GM12878 (cell line): ENCODE measurements at regions not wholly inside any gene's neighbourhood (a gene's known extent, or its start where the extent isn't known, plus 50 kb on each side); places are given as distances from the start of the nearest gene placed in this dataset.

Source experiments
- ATAC-seq: fragments of 200-7000 bp; cut with Tn5 transposase; 3 replicates; pipeline ENCODE4 v1.9.1; 2020; ENCODE audit warnings: mild to moderate bottlenecking, moderate library complexity
- BruUV-seq: library from RNA; stranded (reverse); fragments of 400-500 nt; replicated peaks from 2 replicates; lab custom pipeline; 2021; lab: Mats Ljungman, UMichigan
- CTCF ChIA-PET: fragments of 300-600 bp; sonication (Branson Sonifier 250); formaldehyde crosslinking; extraction: SDS; loops from one replicate; lab custom pipeline; 2021; ENCODE audit warnings: inconsistent platforms; lab: Yijun Ruan, JAX
- POLR2A ChIA-PET: fragments of 350-600 bp; formaldehyde crosslinking; extraction: SDS; loops from one replicate; lab custom pipeline; 2021; ENCODE audit warnings: inconsistent platforms; lab: Charles Lee
- RAD21 ChIA-PET: fragments of 300-600 bp; sonication (Branson Sonifier 250); formaldehyde crosslinking; loops from one replicate; lab custom pipeline; 2023; ENCODE audit warnings: antibody characterized with exemption; ENCODE audit not compliant: unreplicated experiment; lab: Charles Lee
- SMC1A ChIA-PET: fragments of 300-600 bp; sonication (Branson Sonifier 250); formaldehyde crosslinking; loops from one replicate; lab custom pipeline; 2023; ENCODE audit not compliant: unreplicated experiment, uncharacterized antibody; lab: Charles Lee
- DNase-seq: peaks from one replicate; pipeline ENCODE4 v3.0.0-alpha.2; 2011; ENCODE audit warnings: low read depth, low spot score
- FAIRE-seq: peaks from 3 replicates; lab custom pipeline; 2011; peaks lifted over from hg19 to GRCh38; lab: Jason Lieb, UNC
- H2AFZ ChIP-seq: 2 replicates; pipeline ENCODE4 v1.6.0; 2011; ENCODE audit warnings: low read depth, low read length, control low read depth; ENCODE audit not compliant: control insufficient read depth
- H3K27ac ChIP-seq: 2 replicates; pipeline ENCODE4 v1.5.1; 2011; ENCODE audit warnings: control low read depth; ENCODE audit not compliant: control insufficient read depth, insufficient read depth
- H3K27me3 ChIP-seq, 2 experiments: replicated peaks in 1 of 2; 2 replicates each; pipeline versions ENCODE4 v1.6.0 to v1.6.1; 2011; ENCODE audit warnings: low read length in 1 of 2; ENCODE audit not compliant: control insufficient read depth in 2 of 2, insufficient read depth in 2 of 2
- H3K36me3 ChIP-seq, 2 experiments: 2 replicates each; pipeline ENCODE4 v1.5.1; 2011; ENCODE audit warnings: low read length in 1 of 2; ENCODE audit not compliant: control insufficient read depth in 2 of 2, insufficient read depth in 2 of 2
- H3K4me1 ChIP-seq: 2 replicates; pipeline ENCODE4 v1.6.1; 2011; ENCODE audit warnings: mild to moderate bottlenecking, low read length, moderate library complexity, mixed read lengths; ENCODE audit not compliant: control insufficient read depth, insufficient read depth
- H3K4me2 ChIP-seq: 2 replicates; pipeline ENCODE4 v1.6.0; 2011; ENCODE audit warnings: control low read depth; ENCODE audit not compliant: control insufficient read depth, insufficient read depth
- H3K4me3 ChIP-seq: fragments of 200-600 bp; sonication (generic); 2 replicates; pipeline ENCODE4 v1.5.1; 2016
- H3K79me2 ChIP-seq: 2 replicates; pipeline ENCODE4 v1.6.0; 2011; ENCODE audit warnings: low read length; ENCODE audit not compliant: control insufficient read depth, insufficient read depth
- H3K9ac ChIP-seq: 2 replicates; pipeline ENCODE4 v1.8.0; 2011; ENCODE audit warnings: low read length, control low read depth, mixed read lengths; ENCODE audit not compliant: control insufficient read depth, insufficient read depth
- H3K9me3 ChIP-seq: replicated peaks from 3 replicates; pipeline ENCODE4 v1.5.1; 2011; ENCODE audit warnings: mild to moderate bottlenecking, low read length; ENCODE audit not compliant: control insufficient read depth, insufficient read depth
- H4K20me1 ChIP-seq: 2 replicates; pipeline ENCODE4 v1.6.0; 2011; ENCODE audit not compliant: control insufficient read depth, insufficient read depth
- CHD2 ChIP-seq: IDR thresholded peaks from 2 replicates; pipeline ENCODE4 v1.6.1; 2011; ENCODE audit warnings: low read depth, low read length, improper control_type of control experiment, borderline replicate concordance
- ELK1 ChIP-seq: IDR thresholded peaks from 2 replicates; pipeline ENCODE4 v1.6.1; 2012; ENCODE audit warnings: low read depth, low read length, improper control_type of control experiment
- HDAC6 ChIP-seq: fragments of 200-600 bp; sonication (generic); IDR thresholded peaks from one replicate; pipeline ENCODE4 v1.8.0; 2017; ENCODE audit warnings: antibody characterized with exemption; ENCODE audit not compliant: unreplicated experiment
- MEF2A ChIP-seq: IDR thresholded peaks from 2 replicates; pipeline ENCODE4 v1.6.1; 2011; ENCODE audit warnings: low read depth, mild to moderate bottlenecking, low read length, moderate library complexity; ENCODE audit not compliant: insufficient read depth
- MXI1 ChIP-seq: fragments of 150-350 bp; IDR thresholded peaks from 2 replicates; pipeline ENCODE4 v1.6.1; 2011; ENCODE audit warnings: low read depth, mild to moderate bottlenecking, inconsistent platforms, low read length, improper control_type of control experiment
- PKNOX1 ChIP-seq: fragments of 450-650 bp; IDR thresholded peaks from 2 replicates; pipeline ENCODE4 v1.6.1; 2016; ENCODE audit warnings: mild to moderate bottlenecking
- RBBP5 ChIP-seq: fragments of 200-600 bp; sonication (generic); conservative IDR thresholded peaks from 2 replicates; pipeline ENCODE4 v1.6.1; 2016
- RELB ChIP-seq: fragments of 450-650 bp; IDR thresholded peaks from 2 replicates; pipeline ENCODE4 v1.6.1; 2017; ENCODE audit warnings: low read depth, mild to moderate bottlenecking, moderate library complexity
- SIX5 ChIP-seq: IDR thresholded peaks from 2 replicates; pipeline ENCODE4 v1.6.1; 2011; ENCODE audit warnings: mild to moderate bottlenecking, low read depth, low read length, moderate library complexity; ENCODE audit not compliant: severe bottlenecking
- SMC3 ChIP-seq: IDR thresholded peaks from 2 replicates; pipeline ENCODE4 v1.6.1; 2011; ENCODE audit warnings: low read length, improper control_type of control experiment, borderline replicate concordance
- ZBTB11 ChIP-seq: fragments of 450-650 bp; formaldehyde crosslinking; IDR thresholded peaks from 2 replicates; pipeline ENCODE4 v1.5.0; 2022; ENCODE audit warnings: mild to moderate bottlenecking, missing genetic modification characterization
- WGBS: methylation state at CpG from one replicate; pipeline ENCODE4 v1.1.6; 2016; ENCODE audit warnings: low lambda C conversion rate; ENCODE audit not compliant: insufficient replicate concordance, insufficient coverage; ENCODE audit errors: missing lambda C conversion rate; 5-methylcytosine and 5-hydroxymethylcytosine counted together
- in situ Hi-C: fragments of 300-500 bp; cut with MboI; formaldehyde crosslinking; loops from 9 replicates; pipeline ENCODE4 v1.14.3; 2018; ENCODE audit warnings: mixed read lengths
- intact Hi-C: fragments of 100-400 bp; cut with micrococcal nuclease; formaldehyde crosslinking; loops from one replicate; pipeline ENCODE4 v1.14.2; 2022; ENCODE audit not compliant: unreplicated experiment

GRCh38 chr22:27476318-27476717 lies 325.2 kb downstream of the MN1 start:
- Histone ChIP-seq H3K4me2 (no peak overlapping the region), H3K27ac (no peak overlapping the region), H4K20me1 (no peaks in the 10 kb centered on the region), H3K9me3 (no peaks in the 10 kb centered on the region; the same call in 2 of the 3 replicates), H2AFZ (no peak overlapping the region), H3K4me1 (no peaks in the 10 kb centered on the region), H3K27me3 (no peaks in the 10 kb centered on the region), H3K79me2 (no peaks in the 10 kb centered on the region), H3K9ac (no peak overlapping the region), H3K36me3 (no peaks in the 10 kb centered on the region)
- in situ Hi-C loops = no loop called here
- FAIRE-seq = no peak
- ChIA-PET CTCF (no interaction called here), POLR2A (no interaction called here), RAD21 (no interaction called here), SMC1A (no interaction called here)
- intact Hi-C loops = no loop called here
- no peak for DNase-seq
- BruUV-seq = no TSS peak
- TF ChIP-seq RBBP5 = no peak
- no peak for TF ChIP-seq CHD2
- no peak for TF ChIP-seq ELK1
- TF ChIP-seq MXI1 = no peak
- TF ChIP-seq, all 136 proteins: peak for 0
- WGBS = 17% methylated on average over 11 of the region's 11 CpGs
- no peak overlapping the region for H3K4me3 ChIP-seq
- ATAC-seq = no peak

- no peaks in the 10 kb centered on the region; the same call in 2 of the 3 replicates for H3K9me3 ChIP-seq
- WGBS = 29% methylated on average over 8 of the region's 8 CpGs
- no peaks in the 10 kb centered on the region for H3K4me1 ChIP-seq
- in situ Hi-C loops = no loop called here
- ATAC-seq = no peak
- intact Hi-C loops = no loop called here
- H3K4me2 ChIP-seq = no peak overlapping the region
- no TSS peak for BruUV-seq
- no peak overlapping the region for H3K27ac ChIP-seq
- RAD21 ChIA-PET = no interaction called here
- H2AFZ ChIP-seq = no peak overlapping the region
- no peaks in the 10 kb centered on the region for H3K27me3 ChIP-seq
- POLR2A ChIA-PET = no interaction called here
- DNase-seq = no peak
- no peak overlapping the region for H3K9ac ChIP-seq
- SMC1A ChIA-PET = no interaction called here
- no peaks in the 10 kb centered on the region for H3K79me2 ChIP-seq
- CTCF ChIA-PET = no interaction called here
- H3K4me3 ChIP-seq = no peak overlapping the region
- no peaks in the 10 kb centered on the region for H3K36me3 ChIP-seq
- FAIRE-seq = no peak
- H4K20me1 ChIP-seq = no peaks in the 10 kb centered on the region
- TF ChIP-seq SMC3 (no peak), SIX5 (no peak), MEF2A (no peak), PKNOX1 (no peak), HDAC6 (no peak), RELB (no peak), ZBTB11 (CRISPR knock-in tag) (no peak)
Measured at GRCh38 chr22:27476729-27477128, 324.8 kb downstream of the MN1 start.
